ENCODE measurements at regions not wholly inside any gene's neighbourhood (a gene's known extent, or its start where the extent isn't known, plus 50 kb on each side); places are given as distances from the start of the nearest gene placed in this dataset.

DNA sequence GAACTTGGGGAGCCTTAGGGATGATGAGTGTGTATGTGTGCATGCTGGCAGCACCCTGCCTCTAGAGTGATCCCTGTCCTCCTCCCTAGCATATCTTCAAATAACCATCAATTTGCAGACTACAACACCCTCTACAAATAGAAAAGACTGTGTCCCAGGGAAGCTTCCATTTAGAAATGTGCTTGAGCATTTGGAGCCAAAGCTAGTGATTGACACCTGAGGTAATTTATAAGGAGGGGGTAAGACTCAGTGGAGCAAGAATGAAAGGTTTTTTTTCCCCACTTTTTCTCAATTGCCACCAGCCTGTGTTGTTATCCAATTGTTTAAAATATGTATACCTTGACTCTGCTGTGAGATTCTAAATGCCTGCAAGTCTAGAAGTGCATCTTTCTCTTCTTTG is 286.0 kb upstream of the SLC14A2 start:
- Histone ChIP-seq H3K4me3 (no peak overlapping the region), H3K36me3 (no peaks in the 10 kb centered on the region), H3K9ac (ENCODE audit: low read depth in 2 of 2, low read length in 2 of 2) (no peak overlapping the region), H3K27ac (no peak overlapping the region), H3K27me3 (no peaks in the 10 kb centered on the region), H3K4me1 (no peaks in the 10 kb centered on the region), H3K9me3 (no peaks in the 10 kb centered on the region)
- TF ChIP-seq, protein P1, sequence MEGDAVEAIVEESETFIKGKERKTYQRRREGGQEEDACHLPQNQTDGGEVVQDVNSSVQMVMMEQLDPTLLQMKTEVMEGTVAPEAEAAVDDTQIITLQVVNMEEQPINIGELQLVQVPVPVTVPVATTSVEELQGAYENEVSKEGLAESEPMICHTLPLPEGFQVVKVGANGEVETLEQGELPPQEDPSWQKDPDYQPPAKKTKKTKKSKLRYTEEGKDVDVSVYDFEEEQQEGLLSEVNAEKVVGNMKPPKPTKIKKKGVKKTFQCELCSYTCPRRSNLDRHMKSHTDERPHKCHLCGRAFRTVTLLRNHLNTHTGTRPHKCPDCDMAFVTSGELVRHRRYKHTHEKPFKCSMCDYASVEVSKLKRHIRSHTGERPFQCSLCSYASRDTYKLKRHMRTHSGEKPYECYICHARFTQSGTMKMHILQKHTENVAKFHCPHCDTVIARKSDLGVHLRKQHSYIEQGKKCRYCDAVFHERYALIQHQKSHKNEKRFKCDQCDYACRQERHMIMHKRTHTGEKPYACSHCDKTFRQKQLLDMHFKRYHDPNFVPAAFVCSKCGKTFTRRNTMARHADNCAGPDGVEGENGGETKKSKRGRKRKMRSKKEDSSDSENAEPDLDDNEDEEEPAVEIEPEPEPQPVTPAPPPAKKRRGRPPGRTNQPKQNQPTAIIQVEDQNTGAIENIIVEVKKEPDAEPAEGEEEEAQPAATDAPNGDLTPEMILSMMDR (IDR thresholded peaks at IDR 0.05) = no peak
- no peak for DNase-seq
- intact Hi-C loops (cut with DNase I) = no loop called here

DNA sequence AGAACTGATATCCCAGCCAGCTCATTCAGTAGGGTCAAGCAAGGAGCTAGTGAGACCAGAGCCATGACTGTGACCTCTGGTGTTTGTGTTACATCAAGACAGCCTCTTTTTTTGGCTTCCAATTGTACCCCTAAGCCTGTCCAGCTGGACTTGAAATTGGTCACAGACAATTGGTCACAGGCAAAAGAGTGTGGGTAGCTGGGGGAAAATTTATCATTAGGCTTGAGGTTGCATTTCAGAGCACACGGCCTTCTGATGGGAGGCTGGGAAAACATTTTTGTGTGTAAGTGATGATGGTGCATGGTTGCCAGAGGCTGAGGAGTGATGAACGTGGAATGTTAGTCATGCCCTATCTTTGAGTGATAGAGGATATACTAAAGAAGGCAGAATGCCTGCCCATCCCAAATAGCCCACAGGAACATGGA is 285.1 kb upstream of the SLC14A2 start:
- TF ChIP-seq, protein P1 (IDR thresholded peaks at IDR 0.05) = no peak
- Histone ChIP-seq H3K9me3 (no peaks in the 10 kb centered on the region), H3K36me3 (no peaks in the 10 kb centered on the region), H3K27ac (no peak overlapping the region), H3K4me1 (no peaks in the 10 kb centered on the region), H3K9ac (ENCODE audit: low read depth in 2 of 2, low read length in 2 of 2) (no peak overlapping the region), H3K27me3 (no peaks in the 10 kb centered on the region), H3K4me3 (no peak overlapping the region)
- intact Hi-C loops (cut with DNase I) = no loop called here
- DNase-seq = no peak

DNA sequence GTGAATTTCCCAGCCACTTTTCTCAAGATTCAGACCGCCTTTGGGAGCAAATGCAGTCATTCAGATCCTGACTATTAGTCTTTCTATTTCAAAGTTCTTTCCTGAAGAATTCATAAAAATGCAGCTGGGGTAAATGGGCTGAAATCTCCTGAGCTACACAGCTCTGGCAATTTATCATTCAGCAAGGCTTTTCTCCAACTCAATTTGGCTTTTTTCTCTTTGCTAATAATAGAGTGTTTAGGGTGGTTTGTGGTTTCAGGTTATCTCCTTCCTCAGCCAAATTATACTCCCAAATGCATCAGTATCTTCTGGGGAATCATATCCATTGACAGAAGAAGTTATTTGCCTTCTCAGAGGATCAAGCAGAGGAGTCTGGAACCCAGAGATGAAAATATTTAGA is 282.4 kb upstream of the SLC14A2 start:
- no peak overlapping the region for H3K4me3 ChIP-seq
- no peaks in the 10 kb centered on the region for H3K9me3 ChIP-seq
- H3K27ac ChIP-seq = no peak overlapping the region
- intact Hi-C loops (cut with DNase I) = no loop called here
- TF ChIP-seq, protein P1 (IDR thresholded peaks at IDR 0.05) = no peak
- DNase-seq = no peak
- no peaks in the 10 kb centered on the region for H3K27me3 ChIP-seq
- H3K4me1 ChIP-seq = no peaks in the 10 kb centered on the region
- H3K9ac ChIP-seq (ENCODE audit: low read depth in 2 of 2, low read length in 2 of 2) = no peak overlapping the region
- no peaks in the 10 kb centered on the region for H3K36me3 ChIP-seq

DNA sequence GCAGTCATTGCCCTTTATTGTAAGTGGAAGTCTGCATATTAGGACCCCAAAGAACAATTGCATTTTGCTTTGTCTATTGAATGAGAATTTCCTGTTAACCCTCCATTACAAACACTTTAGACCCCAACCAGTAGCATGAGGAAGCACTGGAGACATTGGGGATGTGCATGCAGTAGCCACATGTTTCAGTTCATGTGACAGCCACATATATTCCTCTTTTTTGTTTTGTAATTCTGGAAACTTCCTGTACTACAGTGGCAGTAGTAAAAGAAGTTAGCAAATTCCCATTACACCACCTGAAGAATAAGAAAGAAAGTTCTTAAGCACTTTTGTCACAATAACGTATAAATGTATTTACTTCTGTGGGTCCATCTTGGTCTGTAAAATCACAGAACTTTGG is 281.1 kb upstream of the SLC14A2 start:
- Histone ChIP-seq H3K27ac (no peak overlapping the region), H3K36me3 (no peaks in the 10 kb centered on the region), H3K4me3 (no peak overlapping the region), H3K9ac (ENCODE audit: low read depth in 2 of 2, low read length in 2 of 2) (no peak overlapping the region), H3K27me3 (no peaks in the 10 kb centered on the region), H3K4me1 (no peaks in the 10 kb centered on the region), H3K9me3 (no peaks in the 10 kb centered on the region)
- intact Hi-C loops (cut with DNase I) = no loop called here
- DNase-seq = no peak
- TF ChIP-seq, protein P1 (IDR thresholded peaks at IDR 0.05) = no peak

DNA sequence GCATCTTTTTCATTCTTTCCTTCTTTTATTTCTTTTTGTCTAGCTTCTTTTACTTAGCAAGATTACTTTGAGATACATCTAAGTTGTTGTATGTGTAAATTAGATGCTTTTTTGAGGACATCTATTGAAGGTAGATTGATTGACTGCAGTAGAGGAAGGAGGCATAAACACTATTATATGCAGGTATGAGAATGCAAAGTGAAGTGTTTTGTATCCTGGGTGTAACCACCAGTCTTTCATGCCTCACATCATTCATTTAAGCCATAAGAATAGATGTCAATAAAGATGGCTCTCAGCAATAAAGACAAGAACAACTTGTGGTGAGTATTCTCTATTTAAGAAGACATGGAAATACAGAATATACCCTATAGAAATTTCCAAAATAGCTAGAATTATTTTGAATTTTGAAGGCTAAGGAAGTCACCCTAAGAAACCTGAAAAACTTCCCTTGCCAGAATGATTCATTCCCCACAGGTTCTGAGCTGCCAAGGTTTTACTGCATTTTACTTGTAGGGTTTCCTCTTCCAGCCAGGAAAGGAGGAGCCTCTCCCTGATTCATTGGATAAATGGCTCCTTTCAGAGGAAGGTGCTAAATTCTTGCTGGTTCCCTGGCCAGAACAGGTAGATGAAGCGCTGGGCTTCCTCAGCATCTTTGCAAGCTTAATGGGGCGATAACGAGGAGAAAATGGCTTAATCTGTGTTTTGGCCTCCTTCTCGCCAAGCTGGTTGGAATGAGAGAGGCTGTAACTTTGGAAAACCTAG is 279.8 kb upstream of the SLC14A2 start:
- H3K4me1 ChIP-seq = no peaks in the 10 kb centered on the region
- DNase-seq = no peak
- no peaks in the 10 kb centered on the region for H3K9me3 ChIP-seq
- H3K27me3 ChIP-seq = no peaks in the 10 kb centered on the region
- intact Hi-C loops (cut with DNase I) = no loop called here
- no peak overlapping the region for H3K9ac ChIP-seq (ENCODE audit: low read depth in 2 of 2, low read length in 2 of 2)
- H3K27ac ChIP-seq = no peak overlapping the region
- TF ChIP-seq, protein P1 (IDR thresholded peaks at IDR 0.05) = no peak
- no peaks in the 10 kb centered on the region for H3K36me3 ChIP-seq
- no peak overlapping the region for H3K4me3 ChIP-seq
